ENCODE measurements at regions not wholly inside any gene's neighbourhood (a gene's known extent, or its start where the extent isn't known, plus 50 kb on each side); places are given as distances from the start of the nearest gene placed in this dataset.

- H4K20me1 ChIP-seq (ENCODE audit: insufficient read depth, low read length), result no peaks in the 10 kb centered on the region
- H2AFZ ChIP-seq (ENCODE audit: low read length), result no peak overlapping the region
- ChIA-PET CTCF (ENCODE audit: unreplicated experiment) (no interaction called here), POLR2A (no interaction called here)
- no TSS peak for BruUV-seq (replicated peaks)
- no peak overlapping the region for H3K27ac ChIP-seq (ENCODE audit: low read depth, low read length, poor library complexity, severe bottlenecking)
- no peaks in the 10 kb centered on the region for H3K79me2 ChIP-seq (ENCODE audit: insufficient read depth, low read depth, low read length)
- intact Hi-C loops (cut with micrococcal nuclease; ENCODE audit: unreplicated experiment), result no loop called here
- TF ChIP-seq CTCF (conservative IDR thresholded peaks at IDR 0.05; ENCODE audit: low read length) (no peak), EZH2phosphoT487 (IDR thresholded peaks at IDR 0.05; ENCODE audit: borderline replicate concordance, low read depth, low read length) (no peak)
- no peaks in the 10 kb centered on the region for H3K4me1 ChIP-seq (ENCODE audit: insufficient read depth, low read length, poor library complexity, severe bottlenecking)
- no peak overlapping the region for H3K4me2 ChIP-seq (ENCODE audit: low read length)
- H3K4me3 ChIP-seq (ENCODE audit: low read depth, low read length, poor library complexity, severe bottlenecking), result no peak overlapping the region
- H3K9me2 ChIP-seq (ENCODE audit: insufficient read depth, low read length), result no peaks in the 10 kb centered on the region
- H3K36me3 ChIP-seq (ENCODE audit: insufficient read depth, low read length), result no peaks in the 10 kb centered on the region
- H3K9me3 ChIP-seq (ENCODE audit: low read length), result no peaks in the 10 kb centered on the region
- no peak for DNase-seq (ENCODE audit: low spot score)
These were observed 995.2 kb upstream of the TMEM132C start for GRCh38 chr12:127271776-127272175.

- intact Hi-C loops (cut with micrococcal nuclease; ENCODE audit: unreplicated experiment), result no loop called here
- no peaks in the 10 kb centered on the region for H3K79me2 ChIP-seq (ENCODE audit: insufficient read depth, low read depth, low read length)
- no peak overlapping the region for H3K4me3 ChIP-seq (ENCODE audit: low read depth, low read length, poor library complexity, severe bottlenecking)
- BruUV-seq (replicated peaks), result no TSS peak
- no peak overlapping the region for H2AFZ ChIP-seq (ENCODE audit: low read length)
- no peaks in the 10 kb centered on the region for H3K9me2 ChIP-seq (ENCODE audit: insufficient read depth, low read length)
- H3K27ac ChIP-seq (ENCODE audit: low read depth, low read length, poor library complexity, severe bottlenecking), result no peak overlapping the region
- ChIA-PET POLR2A (no interaction called here), CTCF (ENCODE audit: unreplicated experiment) (no interaction called here)
- no peaks in the 10 kb centered on the region for H3K36me3 ChIP-seq (ENCODE audit: insufficient read depth, low read length)
- no peaks in the 10 kb centered on the region for H3K4me1 ChIP-seq (ENCODE audit: insufficient read depth, low read length, poor library complexity, severe bottlenecking)
- no peaks in the 10 kb centered on the region for H4K20me1 ChIP-seq (ENCODE audit: insufficient read depth, low read length)
- no peak overlapping the region for H3K4me2 ChIP-seq (ENCODE audit: low read length)
- no peak for DNase-seq (ENCODE audit: low spot score)
- no peaks in the 10 kb centered on the region for H3K9me3 ChIP-seq (ENCODE audit: low read length)
- TF ChIP-seq EZH2phosphoT487 (IDR thresholded peaks at IDR 0.05; ENCODE audit: borderline replicate concordance, low read depth, low read length) (no peak), CTCF (conservative IDR thresholded peaks at IDR 0.05; ENCODE audit: low read length) (no peak)
These were observed 994.1 kb upstream of the TMEM132C start for GRCh38 chr12:127272864-127273263.

GRCh38 chr12:127273626-127274025 is 993.3 kb upstream of the TMEM132C start:
- no peaks in the 10 kb centered on the region for H3K36me3 ChIP-seq (ENCODE audit: insufficient read depth, low read length)
- H3K9me3 ChIP-seq (ENCODE audit: low read length), result no peaks in the 10 kb centered on the region
- H4K20me1 ChIP-seq (ENCODE audit: insufficient read depth, low read length), result no peaks in the 10 kb centered on the region
- no peak for DNase-seq (ENCODE audit: low spot score)
- no peak overlapping the region for H3K27ac ChIP-seq (ENCODE audit: low read depth, low read length, poor library complexity, severe bottlenecking)
- intact Hi-C loops (cut with micrococcal nuclease; ENCODE audit: unreplicated experiment), result no loop called here
- TF ChIP-seq EZH2phosphoT487 (IDR thresholded peaks at IDR 0.05; ENCODE audit: borderline replicate concordance, low read depth, low read length) (no peak), CTCF (conservative IDR thresholded peaks at IDR 0.05; ENCODE audit: low read length) (no peak)
- no peak overlapping the region for H3K4me2 ChIP-seq (ENCODE audit: low read length)
- no TSS peak for BruUV-seq (replicated peaks)
- no peaks in the 10 kb centered on the region for H3K79me2 ChIP-seq (ENCODE audit: insufficient read depth, low read depth, low read length)
- H2AFZ ChIP-seq (ENCODE audit: low read length), result no peak overlapping the region
- ChIA-PET POLR2A (no interaction called here), CTCF (ENCODE audit: unreplicated experiment) (no interaction called here)
- no peak overlapping the region for H3K4me3 ChIP-seq (ENCODE audit: low read depth, low read length, poor library complexity, severe bottlenecking)
- H3K4me1 ChIP-seq (ENCODE audit: insufficient read depth, low read length, poor library complexity, severe bottlenecking), result no peaks in the 10 kb centered on the region
- no peaks in the 10 kb centered on the region for H3K9me2 ChIP-seq (ENCODE audit: insufficient read depth, low read length)
